H1 (cell line): ENCODE measurements at regions not wholly inside any gene's neighbourhood (a gene's known extent, or its start where the extent isn't known, plus 50 kb on each side); places are given as distances from the start of the nearest gene placed in this dataset.

Source experiments
- CTCF ChIA-PET: fragments of 300-600 bp; sonication (Branson Sonifier 250); formaldehyde crosslinking; loops from one replicate; lab custom pipeline; 2021; ENCODE audit not compliant: partially characterized antibody; lab: Charles Lee
- POLR2A ChIA-PET: fragments of 300-600 bp; sonication (Branson Sonifier 250); formaldehyde crosslinking; loops from one replicate; lab custom pipeline; 2021; ENCODE audit warnings: inconsistent platforms; ENCODE audit not compliant: partially characterized antibody; lab: Charles Lee
- DNase-seq, 2 experiments: peaks; one replicate each; pipeline versions ENCODE4 v3.0.0 to v3.0.0-alpha.2; 2010 to 2022; ENCODE audit warnings: low spot score in 2 of 2, low read depth in 1 of 2, mixed read lengths in 1 of 2
- FAIRE-seq: peaks from 2 replicates; lab custom pipeline; 2011; peaks lifted over from hg19 to GRCh38; lab: Jason Lieb, UNC
- H2AFZ ChIP-seq: 2 replicates; pipeline ENCODE4 v1.8.1; 2012; ENCODE audit warnings: low read length, inconsistent platforms
- H2AK5ac ChIP-seq: 2 replicates; pipeline ENCODE4 v1.6.1; 2013; ENCODE audit warnings: low read depth, low read length
- H2BK120ac ChIP-seq: replicated peaks from 2 replicates; pipeline ENCODE3; 2013; ENCODE audit warnings: low read depth, low read length, inconsistent platforms
- H2BK12ac ChIP-seq: 2 replicates; pipeline ENCODE4 v1.6.1; 2013; ENCODE audit warnings: low read depth, low read length
- H2BK15ac ChIP-seq: 2 replicates; pipeline ENCODE4 v1.6.1; 2013; ENCODE audit warnings: low read length
- H2BK20ac ChIP-seq: 2 replicates; pipeline ENCODE4 v1.6.1; 2013; ENCODE audit warnings: low read length
- H2BK5ac ChIP-seq: 2 replicates; pipeline ENCODE4 v1.6.1; 2013; ENCODE audit warnings: low read depth, low read length
- H3K14ac ChIP-seq: 2 replicates; pipeline ENCODE4 v1.6.1; 2013; ENCODE audit warnings: inconsistent platforms; ENCODE audit not compliant: insufficient read length
- H3K18ac ChIP-seq: 2 replicates; pipeline ENCODE4 v1.6.1; 2013; ENCODE audit warnings: low read length; ENCODE audit errors: extremely low read depth
- H3K23ac ChIP-seq: 2 replicates; pipeline ENCODE4 v1.6.1; 2013; ENCODE audit warnings: inconsistent platforms; ENCODE audit not compliant: insufficient read length
- H3K23me2 ChIP-seq: 2 replicates; pipeline ENCODE4 v1.6.1; 2013; ENCODE audit warnings: low read depth, low read length
- H3K27ac ChIP-seq: 2 replicates; pipeline ENCODE4 v1.6.1; 2011; ENCODE audit warnings: low read depth, low read length, inconsistent platforms
- H3K27me3 ChIP-seq, 4 experiments: replicated peaks in 1 of 4; 1 replicate in 1 of 4; 2 replicates in 3 of 4; pipeline versions ENCODE4 v1.6.1 to v1.8.1; 2011 to 2013; ENCODE audit warnings: low read length in 3 of 4, mild to moderate bottlenecking in 3 of 4, inconsistent platforms in 2 of 4, mixed read lengths in 2 of 4, moderate library complexity in 1 of 4; ENCODE audit not compliant: control insufficient read depth in 3 of 4, insufficient read depth in 3 of 4; ENCODE audit errors: extremely low read depth in 1 of 4
- H3K36me3 ChIP-seq, 4 experiments: 2 replicates each; pipeline versions ENCODE4 v1.6.1 to v1.8.1; 2011 to 2013; ENCODE audit warnings: mild to moderate bottlenecking in 4 of 4, low read length in 3 of 4, moderate library complexity in 2 of 4, control low read depth in 1 of 4, inconsistent platforms in 1 of 4; ENCODE audit not compliant: insufficient read depth in 4 of 4, control insufficient read depth in 2 of 4
- H3K4ac ChIP-seq: replicated peaks from 2 replicates; pipeline ENCODE3; 2013; ENCODE audit warnings: low read length, low read depth, mixed read lengths, inconsistent platforms; ENCODE audit not compliant: insufficient read length
- H3K4me1 ChIP-seq, 4 experiments: replicated peaks in 1 of 4; 1 replicate in 1 of 4; 2 replicates in 3 of 4; pipeline versions ENCODE4 v1.6.1 to v1.8.1; 2011 to 2013; ENCODE audit warnings: low read length in 3 of 4, inconsistent platforms in 2 of 4, mixed read lengths in 1 of 4; ENCODE audit not compliant: insufficient read depth in 4 of 4, control insufficient read depth in 3 of 4
- H3K4me2 ChIP-seq, 2 experiments: 2 replicates each; pipeline versions ENCODE4 v1.6.1 to v1.8.1; 2011 to 2013; ENCODE audit warnings: low read depth in 2 of 2, low read length in 2 of 2, control low read depth in 1 of 2, inconsistent platforms in 1 of 2, mild to moderate bottlenecking in 1 of 2; ENCODE audit not compliant: insufficient read depth in 1 of 2
- H3K4me3 ChIP-seq, 4 experiments: fragments of 200-600, 300-600 bp in 1 of 4; sonication (generic), shearing (Covaris generic), sonication (Bioruptor Twin) in 1 of 4; 2 replicates each; pipeline versions ENCODE4 v1.5.1 to v1.8.1; 2011 to 2016; ENCODE audit warnings: low read length in 4 of 4, low read depth in 3 of 4, control low read depth in 2 of 4, inconsistent platforms in 2 of 4, mild to moderate bottlenecking in 2 of 4, mixed read lengths in 1 of 4, moderate library complexity in 1 of 4; ENCODE audit not compliant: insufficient read depth in 2 of 4; ENCODE audit errors: extremely low read depth in 1 of 4
- H3K56ac ChIP-seq: replicated peaks from 2 replicates; pipeline ENCODE3; 2013; ENCODE audit warnings: low read depth, mild to moderate bottlenecking, mixed read lengths, low read length, inconsistent platforms; ENCODE audit not compliant: insufficient read length
- H3K79me1 ChIP-seq: 2 replicates; pipeline ENCODE4 v1.6.1; 2013; ENCODE audit warnings: low read depth, low read length, control low read depth
- H3K79me2 ChIP-seq, 2 experiments: 2 replicates each; pipeline versions ENCODE4 v1.6.1 to v1.8.1; 2012 to 2013; ENCODE audit warnings: low read length in 2 of 2, mild to moderate bottlenecking in 2 of 2, inconsistent platforms in 1 of 2; ENCODE audit not compliant: insufficient read depth in 2 of 2, control insufficient read depth in 1 of 2
- H3K9ac ChIP-seq, 4 experiments: replicated peaks in 1 of 4; 1 replicate in 1 of 4; 2 replicates in 3 of 4; pipeline versions ENCODE4 v1.6.1 to v1.8.1; 2011 to 2013; ENCODE audit warnings: low read depth in 3 of 4, low read length in 3 of 4, control low read depth in 2 of 4, mild to moderate bottlenecking in 2 of 4, moderate library complexity in 2 of 4, inconsistent platforms in 1 of 4; ENCODE audit errors: extremely low read depth in 1 of 4
- H3K9me3 ChIP-seq, 2 experiments: 2 replicates each; pipeline versions ENCODE4 v1.6.1 to v1.8.1; 2012 to 2013; ENCODE audit warnings: mild to moderate bottlenecking in 2 of 2, moderate library complexity in 2 of 2, control low read depth in 1 of 2, inconsistent platforms in 1 of 2, low read depth in 1 of 2, low read length in 1 of 2, mixed read lengths in 1 of 2; ENCODE audit not compliant: insufficient read depth in 2 of 2
- H4K20me1 ChIP-seq, 2 experiments: replicated peaks in 1 of 2; 2 replicates each; pipeline versions ENCODE3 to v1.8.1; 2011 to 2013; ENCODE audit warnings: inconsistent platforms in 2 of 2, low read length in 2 of 2, mild to moderate bottlenecking in 1 of 2; ENCODE audit not compliant: insufficient read depth in 2 of 2, control insufficient read depth in 1 of 2
- H4K5ac ChIP-seq: 2 replicates; pipeline ENCODE4 v1.6.1; 2013; ENCODE audit warnings: low read length, low read depth, mixed read lengths, inconsistent platforms; ENCODE audit not compliant: insufficient read length
- H4K8ac ChIP-seq: 2 replicates; pipeline ENCODE4 v1.8.0; 2013; ENCODE audit warnings: mild to moderate bottlenecking, moderate library complexity, low read length, inconsistent platforms; ENCODE audit not compliant: insufficient read depth; ENCODE audit errors: extremely low read depth
- H4K91ac ChIP-seq: replicated peaks from 2 replicates; pipeline ENCODE3; 2013; ENCODE audit warnings: low read length, mixed read lengths, inconsistent platforms; ENCODE audit not compliant: insufficient read length
- GABPA ChIP-seq: IDR thresholded peaks from 2 replicates; pipeline ENCODE4 v1.6.1; 2011; ENCODE audit warnings: mild to moderate bottlenecking, low read length, moderate library complexity, borderline replicate concordance; ENCODE audit not compliant: insufficient read depth
- HDAC2 ChIP-seq, 2 experiments: fragments of 300-600 bp in 1 of 2; sonication (generic) in 1 of 2; IDR thresholded peaks; 2 replicates each; pipeline ENCODE4 v1.6.1; 2011 to 2012; ENCODE audit warnings: low read depth in 2 of 2, low read length in 2 of 2, mild to moderate bottlenecking in 2 of 2, moderate library complexity in 2 of 2, borderline replicate concordance in 1 of 2, inconsistent platforms in 1 of 2
- KDM1A ChIP-seq: fragments of 200-600, 300-600 bp; sonication (generic); IDR thresholded peaks from 2 replicates; pipeline ENCODE4 v1.7.1; 2016; ENCODE audit warnings: mild to moderate bottlenecking, low read length, borderline replicate concordance
- TBP ChIP-seq: IDR thresholded peaks from 2 replicates; pipeline ENCODE4 v1.6.1; 2011; ENCODE audit warnings: low read depth, low read length, improper control_type of control experiment
- WGBS, 2 experiments: shearing (Covaris generic) in 1 of 2; methylation state at CpG; one replicate each; pipeline versions ENCODE4 v1.1.6 to v1.1.7; 2013 to 2015; ENCODE audit warnings: low lambda C conversion rate in 2 of 2, mixed read lengths in 2 of 2, inconsistent platforms in 1 of 2, low coverage in 1 of 2, missing lambda C conversion rate in 1 of 2; ENCODE audit not compliant: insufficient replicate concordance in 2 of 2, insufficient coverage in 1 of 2, insufficient read length in 1 of 2; ENCODE audit errors: extremely low coverage in 1 of 2, missing lambda C conversion rate in 1 of 2; 5-methylcytosine and 5-hydroxymethylcytosine counted together
- TF ChIP-seq, protein P1 (sequence below): IDR thresholded peaks from 2 replicates; pipeline ENCODE4 v1.6.1; 2012; ENCODE audit warnings: inconsistent platforms

DNA sequence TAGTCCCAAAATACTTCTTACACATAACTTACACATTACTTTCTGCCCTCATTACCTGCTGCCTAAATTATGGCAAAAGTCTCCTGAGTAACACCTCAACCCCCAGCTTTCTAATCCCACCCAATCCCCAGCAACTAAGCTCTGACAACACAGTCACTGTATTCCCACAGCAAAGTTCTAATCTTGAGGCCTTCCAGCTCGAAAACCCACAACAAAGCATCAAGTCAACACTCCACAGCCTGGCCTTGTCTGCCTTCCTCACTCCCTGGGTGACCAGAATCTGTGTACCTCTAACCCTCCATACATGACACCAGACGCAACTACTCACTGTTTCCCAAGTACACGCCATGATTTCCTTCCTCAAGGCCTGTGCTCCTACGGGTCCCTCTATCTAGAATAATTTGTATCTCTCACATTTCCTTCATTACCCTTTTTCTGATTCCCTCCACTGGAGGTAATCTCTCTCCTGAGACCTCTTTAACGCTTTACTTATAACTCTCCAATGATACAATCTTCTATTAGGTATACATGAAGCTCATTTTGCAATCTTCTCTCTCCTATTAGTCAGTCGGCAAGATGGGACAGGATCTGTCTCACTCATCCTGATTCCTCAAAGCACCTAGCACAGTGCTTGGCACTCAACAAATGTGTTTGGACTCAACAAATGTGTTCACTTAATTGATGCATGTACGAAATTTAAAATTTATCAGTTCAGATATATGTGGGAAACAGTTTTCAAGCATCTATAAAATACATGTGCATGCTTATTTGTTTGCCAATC is 87.6 kb upstream of the DOCK9 start:
- no peak overlapping the region for H2AFZ ChIP-seq
- H3K27ac ChIP-seq = no peak overlapping the region
- H2AK5ac ChIP-seq = no peak overlapping the region
- H3K4me3 ChIP-seq = no peak overlapping the region
- H3K4ac ChIP-seq = no peak overlapping the region
- no peak overlapping the region for H2BK120ac ChIP-seq
- H3K4me1 ChIP-seq = peaks cover 0 to 3% (median 0%) of the 10 kb centered on the region in 4 experiments; a peak in 1 of 7 replicates
- no peak overlapping the region for H4K91ac ChIP-seq
- peaks cover 2% of the 10 kb centered on the region; the same call in 1 of the 2 replicates for H3K79me1 ChIP-seq
- H3K36me3 ChIP-seq = no peaks in the 10 kb centered on the region
- no peak for TF ChIP-seq HDAC2 (IDR thresholded peaks at IDR 0.05; ENCODE audit: borderline replicate concordance in 1 of 2, low read depth in 2 of 2, low read length in 2 of 2)
- TF ChIP-seq, protein P1, sequence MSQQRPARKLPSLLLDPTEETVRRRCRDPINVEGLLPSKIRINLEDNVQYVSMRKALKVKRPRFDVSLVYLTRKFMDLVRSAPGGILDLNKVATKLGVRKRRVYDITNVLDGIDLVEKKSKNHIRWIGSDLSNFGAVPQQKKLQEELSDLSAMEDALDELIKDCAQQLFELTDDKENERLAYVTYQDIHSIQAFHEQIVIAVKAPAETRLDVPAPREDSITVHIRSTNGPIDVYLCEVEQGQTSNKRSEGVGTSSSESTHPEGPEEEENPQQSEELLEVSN = no peak
- no peak for TF ChIP-seq GABPA
- TF ChIP-seq TBP = no peak
- no peak for TF ChIP-seq KDM1A
- ChIA-PET CTCF (interaction anchor here (1.4 to 2.3 kb wide), 3 partner anchors 10 to 32 kb away, joined by 4 to 8 read pairs (median 5); no protein-coding TSS in a partner anchor), POLR2A (interaction anchor here (0.8 kb wide), 1 partner anchor 22 kb away, joined by 3 read pairs; no protein-coding TSS in a partner anchor)
- no peaks in the 10 kb centered on the region for H4K20me1 ChIP-seq
- no peak overlapping the region for H2BK20ac ChIP-seq
- H3K23ac ChIP-seq = no peak overlapping the region
- no peaks in the 10 kb centered on the region for H3K79me2 ChIP-seq
- no peak overlapping the region for H4K5ac ChIP-seq
- no peak overlapping the region for H3K56ac ChIP-seq
- H3K9ac ChIP-seq = no peak overlapping the region
- no peak overlapping the region for H2BK5ac ChIP-seq
- FAIRE-seq = no peak
- 92% methylated on average over 7 of the region's 7 CpGs; no CpG with 5 or more reads in 1 of the 2 experiments for WGBS, 2 experiments
- H3K18ac ChIP-seq = no peak overlapping the region
- DNase-seq = no peak
- no peaks in the 10 kb centered on the region for H3K9me3 ChIP-seq
- no peak overlapping the region for H2BK12ac ChIP-seq
- no peak overlapping the region for H2BK15ac ChIP-seq
- no peak overlapping the region for H3K14ac ChIP-seq
- H3K27me3 ChIP-seq = no peaks in the 10 kb centered on the region
- H3K23me2 ChIP-seq = no peaks in the 10 kb centered on the region
- H3K4me2 ChIP-seq = no peak overlapping the region
- no peak overlapping the region for H4K8ac ChIP-seq
